Uterus (tissue), 2 donors: ENCODE measurements at regions not wholly inside any gene's neighbourhood (a gene's known extent, or its start where the extent isn't known, plus 50 kb on each side); places are given as distances from the start of the nearest gene placed in this dataset.

Experiments
- CTCF ChIP-seq, 4 experiments: fragments of 200-600 bp in 2 of 4; fragments of 450-650 bp in 2 of 4; sonication (generic) in 2 of 4; IDR thresholded peaks; one replicate each; pipeline ENCODE4 v1.5.1; 2016 to 2019; ENCODE audit warnings: antibody characterized with exemption in 4 of 4, mild to moderate bottlenecking in 2 of 4, moderate library complexity in 1 of 4
- POLR2A ChIP-seq, 2 donors: fragments of 450-650 bp; IDR thresholded peaks; one replicate each; pipeline ENCODE4 v1.6.1; 2016; ENCODE audit warnings: antibody characterized with exemption in 2 of 2, mild to moderate bottlenecking in 1 of 2, moderate library complexity in 1 of 2

- no peak for TF ChIP-seq POLR2A (IDR thresholded peaks at IDR 0.05)
- TF ChIP-seq CTCF (IDR thresholded peaks at IDR 0.05) = no peak
Observed at GRCh38 chr4:132384709-132385108, 764.4 kb upstream of the PCDH10 start.
